ENCODE measurements at regions not wholly inside any gene's neighbourhood (a gene's known extent, or its start where the extent isn't known, plus 50 kb on each side); places are given as distances from the start of the nearest gene placed in this dataset.
"Not testable (repeated sequence)": the region's sequence is repeated elsewhere in the genome, so short reads cannot be mapped to it uniquely, and the experiment has no call there.

GRCh38 chr1:78203410-78203982 is 157.7 kb downstream of the GIPC2 start:
- not testable (repeated sequence) for DNase-seq

DNA sequence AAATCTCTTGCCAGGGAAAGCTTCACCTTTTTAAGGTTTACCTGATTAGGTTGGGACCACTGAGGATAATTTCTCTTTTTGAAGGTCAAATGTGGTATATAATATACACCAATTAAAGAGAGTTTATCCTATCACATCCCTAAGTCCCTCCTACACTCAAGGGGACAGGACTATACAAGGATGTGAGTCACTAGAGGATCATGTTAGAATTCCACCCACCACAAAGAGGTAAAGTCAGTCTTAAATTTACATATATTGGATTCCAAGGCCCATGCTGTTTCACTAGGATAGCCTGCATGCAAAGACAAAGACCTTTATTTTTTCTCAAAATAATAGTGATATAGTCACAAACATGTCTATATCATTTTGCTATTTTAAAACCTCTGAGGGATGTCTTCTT is 164.4 kb downstream of the GIPC2 start:
- DNase-seq, result no peak

DNA sequence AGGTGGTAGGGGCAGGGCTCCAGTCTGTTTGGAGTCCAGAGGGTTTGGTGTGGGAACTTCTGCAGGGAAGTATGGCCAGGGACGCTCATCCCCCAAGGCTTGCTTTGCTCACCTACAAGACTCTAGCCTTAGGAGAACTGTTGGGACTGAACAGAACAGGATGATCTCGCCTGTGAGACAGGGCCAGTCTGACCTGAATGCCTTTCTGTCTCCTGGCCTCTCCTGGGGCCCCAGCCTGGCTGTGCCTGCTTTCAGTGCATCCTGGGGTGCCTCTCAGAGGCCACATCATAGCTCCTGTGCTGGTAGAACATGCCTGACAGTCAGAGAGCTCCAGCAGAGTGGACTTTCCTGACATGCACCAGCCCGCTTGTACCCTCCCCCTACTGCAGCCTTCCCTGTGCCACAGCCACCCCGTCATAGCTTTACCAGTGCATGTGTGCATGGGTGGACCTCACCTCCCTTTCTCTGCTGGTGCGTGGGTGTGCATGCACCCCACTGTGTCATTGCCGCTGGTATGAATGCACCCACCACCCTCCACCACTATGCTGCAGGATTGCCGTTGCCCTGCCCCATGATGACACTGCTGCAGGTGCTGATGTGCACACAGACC is 165.8 kb downstream of the GIPC2 start:
- DNase-seq, result no peak

DNA sequence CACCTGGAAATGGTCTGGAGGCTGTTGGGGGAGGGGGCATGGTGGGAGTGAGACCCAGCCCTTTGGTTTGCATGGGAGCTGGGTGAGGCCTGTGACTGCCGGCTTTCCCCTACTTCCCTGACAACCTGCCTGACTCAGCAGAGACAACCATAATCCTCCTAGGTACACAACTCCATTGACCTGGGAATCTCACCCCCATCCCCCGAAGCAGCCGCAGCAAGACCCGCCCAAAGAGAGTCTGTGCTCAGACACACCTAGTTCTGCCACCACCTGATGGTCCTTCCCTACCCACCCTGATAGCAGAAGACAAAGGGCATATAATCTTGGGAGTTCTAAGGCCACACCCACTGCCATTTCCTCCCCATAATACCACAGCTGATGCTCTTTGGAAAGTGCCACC is 168.6 kb downstream of the GIPC2 start:
- no peak for DNase-seq

DNA sequence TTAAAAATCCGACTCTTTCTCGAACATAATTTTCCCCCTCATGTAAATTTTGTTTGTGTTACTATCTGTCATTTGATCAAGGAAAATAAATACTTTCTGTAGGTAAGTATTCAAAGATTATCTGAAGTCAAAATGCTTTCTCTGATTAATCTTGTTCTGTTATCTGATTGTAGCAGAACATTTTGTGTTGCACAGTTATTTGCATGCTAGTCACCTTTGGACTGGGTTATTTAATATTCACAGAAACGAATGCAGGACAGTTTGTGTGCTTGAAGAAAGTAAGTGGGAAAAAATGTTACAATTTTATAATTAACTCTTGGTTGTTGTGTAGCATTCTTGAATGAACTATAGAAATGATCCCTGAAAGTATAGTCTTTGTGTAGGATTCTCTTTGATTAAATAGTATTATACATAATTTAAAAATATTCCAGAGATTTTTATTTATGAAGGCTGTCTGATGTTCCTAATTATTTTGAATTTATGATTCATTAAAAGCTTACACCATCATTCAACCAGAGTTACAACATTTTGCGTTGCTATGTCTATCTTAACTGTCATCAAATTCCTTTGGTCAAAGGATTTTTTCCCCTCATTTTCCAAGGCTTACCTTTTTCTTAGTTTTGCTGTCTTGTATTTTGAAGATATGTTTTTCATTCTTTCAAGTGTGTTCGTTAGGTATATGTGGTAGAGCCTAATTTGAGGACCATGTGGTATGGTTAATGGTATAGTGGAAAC is 176.6 kb downstream of the GIPC2 start:
- DNase-seq, result no peak

GRCh38 chr1:78222960-78223358 is 177.2 kb downstream of the GIPC2 start:
- DNase-seq, result no peak

DNA sequence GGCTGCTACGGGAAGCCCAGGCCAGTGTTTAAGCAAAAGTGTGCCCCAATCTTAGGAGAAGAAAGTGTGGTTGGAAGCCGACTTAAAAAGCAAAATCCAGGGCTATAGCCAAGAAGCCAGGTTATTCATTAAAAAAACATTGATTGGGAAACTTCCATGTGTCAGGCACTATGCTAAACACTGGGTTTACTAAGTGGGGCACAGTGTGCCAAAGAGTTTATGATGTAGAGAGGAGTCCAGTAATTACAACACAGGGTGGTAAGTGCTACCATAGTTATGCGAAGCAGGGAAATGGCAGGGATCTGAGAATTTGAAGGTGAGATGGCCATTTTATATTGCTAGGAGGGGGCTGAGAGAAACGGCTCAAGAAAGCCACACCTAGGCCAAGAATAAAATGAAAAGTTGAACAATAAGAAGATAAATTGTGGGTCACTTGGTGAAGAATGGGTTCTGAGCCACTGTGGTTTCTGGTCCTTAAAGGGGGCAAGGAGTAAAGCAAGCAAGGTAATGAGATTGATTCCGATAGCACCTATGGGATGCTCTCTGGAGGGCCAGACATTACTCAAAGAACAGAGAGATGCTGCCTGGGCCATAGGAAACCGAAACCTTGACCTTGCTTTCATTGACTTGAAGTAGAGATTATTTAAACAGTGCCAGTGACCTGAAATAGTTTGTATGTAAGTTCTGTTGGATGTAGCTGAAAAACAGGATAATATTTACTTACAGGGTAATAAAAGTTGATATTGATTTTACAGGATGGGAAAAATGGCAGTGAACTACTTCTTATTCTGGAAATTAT is 177.8 kb downstream of the GIPC2 start:
- no peak for DNase-seq

- no peak for DNase-seq
Measured at GRCh38 chr1:78224246-78224785, 178.6 kb downstream of the GIPC2 start.

DNA sequence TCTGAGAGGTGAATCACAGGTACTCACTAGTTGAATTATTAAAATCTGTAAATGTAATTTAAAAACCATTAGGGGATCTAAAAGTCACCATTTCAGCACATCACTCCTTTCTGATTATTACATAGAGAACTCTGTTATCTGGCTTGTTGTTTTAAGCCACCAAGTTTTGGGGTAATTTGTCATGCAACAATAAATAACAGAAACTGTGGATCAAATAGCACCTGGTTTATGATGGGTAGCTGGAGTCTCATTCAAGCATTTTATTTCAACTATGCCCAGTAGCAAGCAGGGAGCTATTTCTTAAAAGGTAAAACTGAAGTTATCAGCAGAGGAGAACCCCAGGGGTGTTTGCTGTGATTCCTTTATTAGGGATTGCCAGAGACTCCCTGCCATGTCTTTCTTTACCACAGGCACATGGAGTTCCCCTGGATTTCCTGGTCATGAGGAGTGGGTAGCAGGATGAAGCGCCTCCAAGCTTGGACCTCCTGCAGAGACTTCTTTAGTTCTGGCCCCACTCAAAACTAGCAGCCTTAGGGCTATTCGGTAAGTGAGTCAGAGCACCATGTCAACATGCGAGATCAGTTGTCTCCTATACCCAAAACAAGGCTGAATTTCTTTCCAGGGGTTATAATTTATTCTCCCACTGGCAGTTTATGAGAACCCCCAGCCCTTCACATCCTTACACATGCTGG is 179.2 kb downstream of the GIPC2 start:
- DNase-seq, result no peak

- DNase-seq, result no peak
Measured at GRCh38 chr1:78226784-78227183, 181.0 kb downstream of the GIPC2 start.

- no peak for DNase-seq
Measured at GRCh38 chr1:78227705-78228635, 182.2 kb downstream of the GIPC2 start.

GRCh38 chr1:78229344-78229743 is 183.6 kb downstream of the GIPC2 start:
- DNase-seq, result no peak

DNA sequence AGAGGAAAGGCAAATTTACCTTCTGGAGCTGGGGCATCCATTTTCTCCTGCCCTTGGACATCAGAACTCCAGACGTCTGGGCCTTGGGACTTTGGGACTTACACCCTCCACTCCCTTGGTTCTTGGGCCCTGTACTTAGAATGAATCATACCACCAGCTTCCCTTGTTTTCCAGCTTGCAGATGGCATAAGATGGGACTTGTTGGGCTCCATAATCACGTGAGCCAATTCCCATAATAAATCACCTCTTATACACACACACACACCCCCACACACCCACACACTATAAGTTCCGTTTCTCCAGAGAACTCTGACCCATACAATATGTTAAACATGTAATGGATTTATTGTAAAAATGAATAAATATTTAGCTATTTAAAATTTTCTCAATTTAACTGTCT is 185.7 kb downstream of the GIPC2 start:
- DNase-seq, result no peak

GRCh38 chr1:78231894-78232293 is 186.1 kb downstream of the GIPC2 start:
- no peak for DNase-seq

DNA sequence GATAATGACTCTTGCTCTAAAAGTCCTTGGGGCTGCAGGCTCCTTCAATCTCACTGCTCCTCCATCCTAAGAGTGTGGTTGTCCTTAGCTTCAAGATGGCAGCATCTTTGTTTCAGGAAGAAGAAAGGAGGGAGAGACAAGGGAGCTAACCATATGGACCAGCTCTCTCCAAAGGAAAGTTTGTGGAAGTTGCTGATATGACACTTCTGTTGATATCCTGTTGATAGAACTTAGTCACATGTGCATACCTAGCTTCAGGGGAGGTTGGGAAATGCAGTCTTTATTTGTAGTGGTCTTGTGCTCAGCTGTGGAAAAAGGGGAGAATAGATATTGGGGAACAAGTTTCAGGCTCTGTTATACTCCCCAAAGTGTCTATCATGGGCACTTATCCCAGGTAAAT is 186.9 kb downstream of the GIPC2 start:
- no peak for DNase-seq

DNA sequence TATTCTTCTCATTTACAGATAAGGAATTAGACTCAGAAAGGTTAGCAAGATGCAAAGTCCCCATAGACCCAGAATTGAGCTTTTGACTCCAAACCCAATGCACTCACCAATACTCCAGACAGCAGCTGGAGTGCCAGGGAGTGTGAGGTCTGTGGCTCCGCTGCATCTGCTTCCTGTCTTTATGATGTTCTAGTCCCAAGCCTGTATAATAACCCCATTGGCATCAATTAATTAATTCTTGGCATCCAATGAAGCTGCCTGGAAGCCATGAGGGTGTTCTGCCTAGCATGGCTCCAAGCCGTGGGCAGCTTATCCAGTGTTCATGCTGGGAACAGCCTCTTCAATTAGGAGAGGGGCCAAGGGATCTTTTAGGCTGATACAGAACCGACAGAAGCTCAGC is 188.7 kb downstream of the GIPC2 start:
- no peak for DNase-seq

DNA sequence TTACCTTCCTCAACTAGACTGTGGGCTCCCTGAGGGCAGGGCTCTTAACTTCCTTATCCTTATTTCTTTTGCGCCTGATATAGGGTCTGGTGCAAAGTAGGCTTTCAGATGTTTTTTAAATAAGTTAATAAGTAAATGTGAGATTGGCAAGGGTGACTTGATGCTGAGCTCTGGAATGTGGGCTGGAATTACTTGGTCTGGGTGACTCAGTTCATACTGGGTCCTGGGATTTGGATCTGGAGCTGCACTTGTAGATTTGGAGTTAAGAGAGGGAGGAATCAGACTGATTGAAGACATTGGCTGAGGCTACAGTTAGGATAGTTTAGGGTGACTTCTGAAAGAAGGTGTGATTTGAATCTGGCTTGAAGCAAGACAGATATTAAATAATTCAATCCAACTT is 190.9 kb downstream of the GIPC2 start:
- DNase-seq, result no peak

GRCh38 chr1:78237364-78237916 is 191.7 kb downstream of the GIPC2 start:
- no peak for DNase-seq

DNA sequence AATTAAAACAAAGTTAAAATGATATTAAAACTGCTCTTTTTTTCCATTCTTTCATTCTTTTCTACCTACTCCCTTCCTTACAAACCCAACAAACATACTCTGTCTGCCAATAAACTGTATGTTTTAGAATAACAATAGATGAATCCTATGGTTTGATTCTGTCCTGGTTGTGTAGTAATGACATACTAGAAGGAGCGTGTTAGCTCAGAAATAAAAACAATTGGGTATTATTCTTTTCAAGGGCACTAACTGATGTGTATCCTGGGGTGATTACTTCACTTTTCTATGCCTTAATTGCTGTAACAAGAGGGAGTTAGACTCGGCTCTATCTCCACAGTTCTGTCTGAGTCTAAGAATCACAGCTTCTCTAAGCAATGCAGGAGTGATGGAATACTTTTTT is 194.4 kb downstream of the GIPC2 start:
- no peak for DNase-seq

DNA sequence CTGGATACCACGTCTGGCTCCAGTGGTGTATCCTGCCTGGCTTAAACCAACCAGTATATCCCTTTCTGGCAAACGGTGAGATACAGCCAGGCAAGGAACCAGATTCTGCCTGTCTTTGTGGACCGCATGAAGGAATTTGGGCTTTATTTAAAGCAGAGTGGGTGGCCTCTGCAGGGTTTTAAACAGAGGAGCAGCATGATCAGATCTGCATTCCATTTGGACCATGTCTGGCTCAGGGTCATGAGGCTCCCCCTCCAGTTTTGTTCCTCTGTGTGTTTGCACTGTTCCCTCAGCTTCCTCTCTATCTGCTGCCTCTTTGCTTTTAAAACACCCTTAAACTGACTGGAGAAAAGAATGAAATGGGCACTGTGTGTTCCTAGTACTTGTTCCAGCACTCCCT is 195.0 kb downstream of the GIPC2 start:
- DNase-seq, result no peak

- no peak for DNase-seq
Measured at GRCh38 chr1:78247079-78247478, 201.3 kb downstream of the GIPC2 start.
